DND-41 (cell line): ENCODE measurements at regions not wholly inside any gene's neighbourhood (a gene's known extent, or its start where the extent isn't known, plus 50 kb on each side); places are given as distances from the start of the nearest gene placed in this dataset.

ENCODE experiments used
- ATAC-seq: fragments of 200-7000 bp; cut with Tn5 transposase; 3 replicates; pipeline ENCODE4 v1.9.1; 2021; ENCODE audit warnings: low read depth; ENCODE audit not compliant: insufficient read depth
- DNase-seq: peaks from one replicate; pipeline ENCODE4 v3.0.0-alpha.2; 2020
- H2AFZ ChIP-seq: 2 replicates; pipeline ENCODE4 v1.6.0; 2012; ENCODE audit warnings: low read depth, low read length
- H3K27ac ChIP-seq: 2 replicates; pipeline ENCODE4 v1.5.1; 2012; ENCODE audit warnings: low read length, inconsistent platforms
- H3K27me3 ChIP-seq: fragments of 200-600 bp; sonication (generic); 2 replicates; pipeline ENCODE4 v1.6.0; 2012; ENCODE audit warnings: low read length, mild to moderate bottlenecking, inconsistent platforms; ENCODE audit not compliant: insufficient read depth, poor library complexity
- H3K36me3 ChIP-seq: 2 replicates; pipeline ENCODE4 v1.5.1; 2012; ENCODE audit warnings: low read length, inconsistent platforms; ENCODE audit not compliant: insufficient read depth
- H3K4me1 ChIP-seq: 2 replicates; pipeline ENCODE4 v1.5.1; 2012; ENCODE audit warnings: mild to moderate bottlenecking, low read length; ENCODE audit not compliant: insufficient read depth
- H3K4me2 ChIP-seq: 2 replicates; pipeline ENCODE4 v1.6.0; 2012; ENCODE audit warnings: mild to moderate bottlenecking, moderate library complexity, low read length, inconsistent platforms; ENCODE audit not compliant: insufficient read depth
- H3K4me3 ChIP-seq, 2 experiments: fragments of 200-600 bp in 1 of 2; shearing (Covaris generic) in 1 of 2; 2 replicates each; pipeline ENCODE4 v1.5.1; 2012 to 2016; ENCODE audit warnings: inconsistent platforms in 2 of 2, low read length in 2 of 2, mild to moderate bottlenecking in 2 of 2, low read depth in 1 of 2, moderate library complexity in 1 of 2
- H3K79me2 ChIP-seq: 2 replicates; pipeline ENCODE4 v1.6.0; 2012; ENCODE audit warnings: low read length, inconsistent platforms; ENCODE audit not compliant: insufficient read depth
- H3K9ac ChIP-seq: 2 replicates; pipeline ENCODE4 v1.6.0; 2012; ENCODE audit warnings: low read depth, mild to moderate bottlenecking, inconsistent platforms, low read length, moderate library complexity
- H3K9me3 ChIP-seq: 2 replicates; pipeline ENCODE4 v1.5.1; 2012; ENCODE audit warnings: low read length, moderate library complexity, mild to moderate bottlenecking, inconsistent platforms; ENCODE audit not compliant: insufficient read depth, severe bottlenecking
- H4K20me1 ChIP-seq: 2 replicates; pipeline ENCODE4 v1.6.0; 2012; ENCODE audit warnings: low read length; ENCODE audit not compliant: insufficient read depth
- CTCF ChIP-seq: IDR thresholded peaks from 2 replicates; pipeline ENCODE4 v1.5.1; 2012; ENCODE audit warnings: borderline replicate concordance, low read length, moderate library complexity, mild to moderate bottlenecking; ENCODE audit not compliant: poor library complexity, severe bottlenecking; ENCODE audit errors: extremely low read depth
- EZH2 ChIP-seq: IDR thresholded peaks from 3 replicates; pipeline ENCODE4 v1.6.1; 2012; ENCODE audit warnings: borderline replicate concordance, low read depth, mild to moderate bottlenecking, moderate library complexity, low read length, inconsistent platforms; ENCODE audit not compliant: severe bottlenecking

DNA sequence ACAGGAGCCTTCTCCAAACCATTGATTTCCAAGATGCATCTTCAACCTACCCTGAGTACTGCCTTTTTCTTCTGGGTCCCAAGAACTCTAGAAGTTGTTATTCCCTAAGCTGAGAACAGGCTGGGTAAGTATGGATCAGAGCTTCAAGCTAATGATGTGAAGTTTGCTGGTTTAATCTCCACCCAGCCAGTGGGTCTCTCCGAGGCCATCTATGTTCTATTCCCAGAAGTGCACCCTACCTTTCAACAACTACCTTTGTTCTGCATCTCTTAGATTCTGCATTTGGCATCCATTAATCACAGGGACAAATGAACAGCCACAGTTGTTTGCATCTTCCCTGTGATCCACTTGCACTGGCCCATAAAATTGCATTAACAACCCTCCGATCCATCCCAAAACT lies 246.2 kb downstream of the HIVEP2 start:
- Histone ChIP-seq H3K27ac (no peak overlapping the region), H3K36me3 (no peaks in the 10 kb centered on the region), H2AFZ (no peak overlapping the region), H3K79me2 (no peaks in the 10 kb centered on the region), H3K9ac (no peak overlapping the region), H3K4me1 (no peaks in the 10 kb centered on the region), H4K20me1 (no peaks in the 10 kb centered on the region), H3K27me3 (no peaks in the 10 kb centered on the region), H3K4me2 (no peak overlapping the region), H3K9me3 (no peaks in the 10 kb centered on the region), H3K4me3 (no peak overlapping the region)
- ATAC-seq, result no peak
- TF ChIP-seq CTCF (peak; percentile 43), EZH2 (no peak)
- no peak for DNase-seq

- H2AFZ ChIP-seq, result no peak overlapping the region
- no peaks in the 10 kb centered on the region for H3K27me3 ChIP-seq
- H3K36me3 ChIP-seq, result no peaks in the 10 kb centered on the region
- no peak overlapping the region for H3K4me2 ChIP-seq
- H3K79me2 ChIP-seq, result no peaks in the 10 kb centered on the region
- H3K4me1 ChIP-seq, result no peaks in the 10 kb centered on the region
- no peak for TF ChIP-seq EZH2
- TF ChIP-seq CTCF, result no peak
- no peak for ATAC-seq
- no peak overlapping the region for H3K9ac ChIP-seq
- H3K9me3 ChIP-seq, result no peaks in the 10 kb centered on the region
- no peaks in the 10 kb centered on the region for H4K20me1 ChIP-seq
- H3K4me3 ChIP-seq, result no peak overlapping the region
- no peak overlapping the region for H3K27ac ChIP-seq
- no peak for DNase-seq
Measured at GRCh38 chr6:142699391-142699790, 245.6 kb downstream of the HIVEP2 start.

- H3K36me3 ChIP-seq, result no peaks in the 10 kb centered on the region
- H4K20me1 ChIP-seq, result no peaks in the 10 kb centered on the region
- no peaks in the 10 kb centered on the region for H3K4me1 ChIP-seq
- H3K9me3 ChIP-seq, result no peaks in the 10 kb centered on the region
- no peaks in the 10 kb centered on the region for H3K27me3 ChIP-seq
- H2AFZ ChIP-seq, result no peak overlapping the region
- TF ChIP-seq EZH2, result no peak
- no peak for TF ChIP-seq CTCF
- H3K27ac ChIP-seq, result no peak overlapping the region
- no peak overlapping the region for H3K9ac ChIP-seq
- DNase-seq, result no peak
- H3K79me2 ChIP-seq, result no peaks in the 10 kb centered on the region
- H3K4me3 ChIP-seq, result no peak overlapping the region
- no peak overlapping the region for H3K4me2 ChIP-seq
- ATAC-seq, result no peak
Measured at GRCh38 chr6:142700032-142700431, 244.9 kb downstream of the HIVEP2 start.

GRCh38 chr6:142700671-142701312 lies 244.2 kb downstream of the HIVEP2 start:
- no peak overlapping the region for H3K4me3 ChIP-seq
- H3K9ac ChIP-seq, result no peak overlapping the region
- H3K27ac ChIP-seq, result no peak overlapping the region
- H3K79me2 ChIP-seq, result no peaks in the 10 kb centered on the region
- TF ChIP-seq EZH2 (no peak), CTCF (no peak)
- no peaks in the 10 kb centered on the region for H3K4me1 ChIP-seq
- H2AFZ ChIP-seq, result no peak overlapping the region
- H3K36me3 ChIP-seq, result no peaks in the 10 kb centered on the region
- DNase-seq (no peak), ATAC-seq (no peak)
- no peaks in the 10 kb centered on the region for H3K9me3 ChIP-seq
- no peaks in the 10 kb centered on the region for H4K20me1 ChIP-seq
- H3K4me2 ChIP-seq, result no peak overlapping the region
- no peaks in the 10 kb centered on the region for H3K27me3 ChIP-seq
